Subcutaneous abdominal adipose tissue (tissue), 5 donors: ENCODE measurements at regions not wholly inside any gene's neighbourhood (a gene's known extent, or its start where the extent isn't known, plus 50 kb on each side); places are given as distances from the start of the nearest gene placed in this dataset.

Experiments used
- H3K27ac ChIP-seq: one replicate; pipeline ENCODE4 v1.7.0; 2013; ENCODE audit warnings: low read depth, mild to moderate bottlenecking, inconsistent platforms, low read length, moderate library complexity
- H3K27me3 ChIP-seq, 5 donors: one replicate each; pipeline ENCODE4 v1.7.0; 2013; ENCODE audit warnings: low read length in 5 of 5, inconsistent platforms in 1 of 5; ENCODE audit not compliant: control insufficient read depth in 5 of 5, insufficient read depth in 4 of 5
- H3K36me3 ChIP-seq, 5 donors: one replicate each; pipeline ENCODE4 v1.7.0; 2013; ENCODE audit warnings: low read length in 5 of 5; ENCODE audit not compliant: control insufficient read depth in 5 of 5, insufficient read depth in 5 of 5
- H3K4me1 ChIP-seq, 5 donors: one replicate each; pipeline ENCODE4 v1.7.0; 2013; ENCODE audit warnings: low read length in 5 of 5, mild to moderate bottlenecking in 3 of 5, moderate library complexity in 1 of 5; ENCODE audit not compliant: control insufficient read depth in 5 of 5, insufficient read depth in 5 of 5
- H3K4me3 ChIP-seq, 5 donors: one replicate each; pipeline ENCODE4 v1.7.0; 2013; ENCODE audit warnings: low read length in 5 of 5, low read depth in 1 of 5
- H3K9ac ChIP-seq, 5 donors: one replicate each; pipeline ENCODE4 v1.7.0; 2013; ENCODE audit warnings: low read length in 5 of 5, mild to moderate bottlenecking in 4 of 5, moderate library complexity in 3 of 5
- H3K9me3 ChIP-seq, 5 donors: one replicate each; pipeline ENCODE4 v1.7.0; 2013; ENCODE audit warnings: low read length in 5 of 5; ENCODE audit not compliant: control insufficient read depth in 5 of 5
- donor health status: healthy.
- donor health status: healthy.
- donor health status: healthy.
- donor health status: healthy.
- donor health status: healthy.

- no peak overlapping the region for H3K4me3 ChIP-seq
- no peaks in the 10 kb centered on the region for H3K9me3 ChIP-seq
- no peak overlapping the region for H3K27ac ChIP-seq
- H3K9ac ChIP-seq: no peak overlapping the region
- H3K4me1 ChIP-seq: peaks cover 0 to 14% (median 0%) of the 10 kb centered on the region in 5 donors
- no peaks in the 10 kb centered on the region for H3K36me3 ChIP-seq
- H3K27me3 ChIP-seq: no peaks in the 10 kb centered on the region
Measured at GRCh38 chr4:45183905-45184304, 457.5 kb upstream of the GNPDA2 start.

GRCh38 chr4:45172636-45173035, 446.3 kb upstream of the GNPDA2 start:
- H3K36me3 ChIP-seq: no peaks in the 10 kb centered on the region
- H3K4me1 ChIP-seq: no peaks in the 10 kb centered on the region
- H3K27ac ChIP-seq: no peak overlapping the region
- no peaks in the 10 kb centered on the region for H3K27me3 ChIP-seq
- no peak overlapping the region for H3K4me3 ChIP-seq
- H3K9me3 ChIP-seq: peaks cover 0 to 4% (median 0%) of the 10 kb centered on the region in 5 donors
- H3K9ac ChIP-seq: no peak overlapping the region

- Histone ChIP-seq H3K9me3 (peaks cover 0 to 3% (median 0%) of the 10 kb centered on the region in 5 donors), H3K4me1 (no peaks in the 10 kb centered on the region), H3K9ac (no peak overlapping the region), H3K27ac (no peak overlapping the region), H3K4me3 (no peak overlapping the region), H3K36me3 (no peaks in the 10 kb centered on the region), H3K27me3 (no peaks in the 10 kb centered on the region)
Measured at GRCh38 chr4:45160951-45161350, 434.6 kb upstream of the GNPDA2 start.

GRCh38 chr4:45155081-45155777, 428.9 kb upstream of the GNPDA2 start:
- Histone ChIP-seq H3K4me3 (no peak overlapping the region), H3K9me3 (no peaks in the 10 kb centered on the region), H3K27me3 (no peaks in the 10 kb centered on the region), H3K27ac (no peak overlapping the region), H3K9ac (no peak overlapping the region), H3K4me1 (no peaks in the 10 kb centered on the region), H3K36me3 (no peaks in the 10 kb centered on the region)

GRCh38 chr4:45147866-45148265, 421.5 kb upstream of the GNPDA2 start:
- H3K27me3 ChIP-seq: no peaks in the 10 kb centered on the region
- H3K27ac ChIP-seq: no peak overlapping the region
- H3K9me3 ChIP-seq: no peaks in the 10 kb centered on the region
- no peak overlapping the region for H3K4me3 ChIP-seq
- H3K4me1 ChIP-seq: no peaks in the 10 kb centered on the region
- H3K36me3 ChIP-seq: no peaks in the 10 kb centered on the region
- H3K9ac ChIP-seq: no peak overlapping the region

GRCh38 chr4:45131020-45131419, 404.7 kb upstream of the GNPDA2 start:
- Histone ChIP-seq H3K36me3 (no peaks in the 10 kb centered on the region), H3K9me3 (no peaks in the 10 kb centered on the region), H3K4me1 (peaks cover 0 to 3% (median 0%) of the 10 kb centered on the region in 5 donors), H3K9ac (no peak overlapping the region), H3K27ac (no peak overlapping the region), H3K4me3 (no peak overlapping the region), H3K27me3 (no peaks in the 10 kb centered on the region)

- Histone ChIP-seq H3K9me3 (peaks cover 0 to 2% (median 0%) of the 10 kb centered on the region in 5 donors), H3K27ac (no peak overlapping the region), H3K36me3 (no peaks in the 10 kb centered on the region), H3K4me3 (no peak overlapping the region), H3K27me3 (no peaks in the 10 kb centered on the region), H3K4me1 (no peaks in the 10 kb centered on the region), H3K9ac (no peak overlapping the region)
Measured at GRCh38 chr4:45122406-45122805, 396.1 kb upstream of the GNPDA2 start.

GRCh38 chr4:45121426-45121975, 395.1 kb upstream of the GNPDA2 start:
- Histone ChIP-seq H3K27me3 (no peaks in the 10 kb centered on the region), H3K4me1 (no peaks in the 10 kb centered on the region), H3K27ac (no peak overlapping the region), H3K36me3 (no peaks in the 10 kb centered on the region), H3K9me3 (peaks cover 0 to 2% (median 0%) of the 10 kb centered on the region in 5 donors), H3K9ac (no peak overlapping the region), H3K4me3 (no peak overlapping the region)

GRCh38 chr4:45120163-45120562, 393.8 kb upstream of the GNPDA2 start:
- no peaks in the 10 kb centered on the region for H3K9me3 ChIP-seq
- H3K4me1 ChIP-seq: no peaks in the 10 kb centered on the region
- no peak overlapping the region for H3K9ac ChIP-seq
- H3K27ac ChIP-seq: no peak overlapping the region
- H3K36me3 ChIP-seq: no peaks in the 10 kb centered on the region
- H3K4me3 ChIP-seq: no peak overlapping the region
- H3K27me3 ChIP-seq: no peaks in the 10 kb centered on the region

- H3K36me3 ChIP-seq: no peaks in the 10 kb centered on the region
- H3K27me3 ChIP-seq: no peaks in the 10 kb centered on the region
- H3K27ac ChIP-seq: no peak overlapping the region
- no peak overlapping the region for H3K9ac ChIP-seq
- no peak overlapping the region for H3K4me3 ChIP-seq
- no peaks in the 10 kb centered on the region for H3K4me1 ChIP-seq
- no peaks in the 10 kb centered on the region for H3K9me3 ChIP-seq
Measured at GRCh38 chr4:45119376-45119775, 393.0 kb upstream of the GNPDA2 start.
